ENCODE measurements at regions not wholly inside any gene's neighbourhood (a gene's known extent, or its start where the extent isn't known, plus 50 kb on each side); places are given as distances from the start of the nearest gene placed in this dataset.

DNA sequence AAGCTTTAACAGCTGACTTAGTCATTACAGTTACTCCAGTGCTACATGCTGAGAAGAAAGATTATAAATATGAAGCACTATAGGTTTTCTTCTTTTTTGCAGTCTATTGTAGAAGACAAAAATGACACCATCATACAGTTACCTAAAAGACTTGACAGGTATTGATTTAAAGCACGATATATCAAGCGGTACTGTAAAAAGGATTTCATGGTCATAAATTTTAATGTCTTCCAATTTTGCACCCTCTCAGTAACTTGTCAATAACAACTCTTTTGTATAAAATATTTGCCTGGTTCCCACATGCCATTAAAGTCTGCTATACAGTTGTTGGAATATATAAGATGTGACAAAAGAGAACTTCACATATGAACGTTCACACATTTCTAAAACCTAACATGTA lies 102.8 kb downstream of the ZIC5 start:
- TF ChIP-seq POLR2AphosphoS5 (IDR thresholded peaks at IDR 0.05; ENCODE audit: low read depth, low read length) (no peak), POLR2A (IDR thresholded peaks at IDR 0.05; ENCODE audit: low read depth, low read length) (no peak)
